ENCODE measurements at regions not wholly inside any gene's neighbourhood (a gene's known extent, or its start where the extent isn't known, plus 50 kb on each side); places are given as distances from the start of the nearest gene placed in this dataset.
"Not testable (repeated sequence)": the region's sequence is repeated elsewhere in the genome, so short reads cannot be mapped to it uniquely, and the experiment has no call there.

GRCh38 chr16:34099028-34099427 is 639.6 kb downstream of the TP53TG3F start:
- H3K4me3 ChIP-seq (replicated peaks in 1 of 3; ENCODE audit: insufficient read depth in 1 of 3, low read depth in 2 of 3, low read length in 3 of 3); H2AFZ ChIP-seq (ENCODE audit: low read length); intact Hi-C loops (cut with micrococcal nuclease; ENCODE audit: unreplicated experiment); H3K27ac ChIP-seq (ENCODE audit: extremely low read length, insufficient read depth, low read length); H3K4me1 ChIP-seq (ENCODE audit: insufficient read depth, low read length); H3K4me2 ChIP-seq (ENCODE audit: low read depth, low read length); DNase-seq (ENCODE audit: low spot score); FAIRE-seq; in situ Hi-C loops (cut with HindIII; ENCODE audit: extremely low pct_ligation_motif_present, low pct_unique_long_range_greater_than_20kb); H3K27me3 ChIP-seq (ENCODE audit: control insufficient read depth in 1 of 2, insufficient read depth in 2 of 2, low read length in 2 of 2); ATAC-seq; POLR2A ChIA-PET; H4K20me1 ChIP-seq (ENCODE audit: insufficient read depth, low read length); CTCF ChIA-PET (ENCODE audit: low intra/inter-chr PET ratio, low total read pairs); BruUV-seq (replicated peaks); H3K79me2 ChIP-seq (ENCODE audit: insufficient read depth, low read length); H3K36me3 ChIP-seq (replicated peaks in 1 of 2; ENCODE audit: control insufficient read depth in 1 of 2, insufficient read depth in 2 of 2, low read length in 2 of 2); H3K9ac ChIP-seq (ENCODE audit: insufficient read depth, low read depth, low read length): not testable (repeated sequence)
- peak; percentile 29 for TF ChIP-seq PHB2 (IDR thresholded peaks at IDR 0.05; ENCODE audit: partially characterized antibody)
- 5% methylated on average over 2 of the region's 2 CpGs for WGBS (ENCODE audit: low lambda C conversion rate)
- H3K9me3 ChIP-seq (ENCODE audit: low read length) = peaks cover 100% of the 10 kb centered on the region

Small RNAs in the stretch of these regions (small RNA-seq; reads per million reads assigned to genes)
- gene AC133561.3 (ENCODE audit: insufficient read depth in 2 of 3, insufficient read length in 3 of 3, low read depth in 2 of 3, low replicate concordance in 1 of 3) = 0 reads per million in 3 experiments
- 0 reads per million in 3 experiments for gene AC133561.4 (ENCODE audit: insufficient read depth in 2 of 3, insufficient read length in 3 of 3, low read depth in 2 of 3, low replicate concordance in 1 of 3)
- 0 reads per million in 3 experiments for gene AC140658.4 (ENCODE audit: insufficient read depth in 2 of 3, insufficient read length in 3 of 3, low read depth in 2 of 3, low replicate concordance in 1 of 3)

All from HepG2 (cell line).